OCI-LY7 (cell line): ENCODE measurements at regions not wholly inside any gene's neighbourhood (a gene's known extent, or its start where the extent isn't known, plus 50 kb on each side); places are given as distances from the start of the nearest gene placed in this dataset.

Source experiments
- BruUV-seq: library from RNA; stranded (reverse); fragments of 400-500 nt; replicated peaks from 2 replicates; lab custom pipeline; 2021; lab: Mats Ljungman, UMichigan
- CTCF ChIA-PET: fragments of 300-600 bp; sonication (Branson Sonifier 250); formaldehyde crosslinking; loops from one replicate; lab custom pipeline; 2022; ENCODE audit warnings: antibody characterized with exemption; ENCODE audit not compliant: unreplicated experiment; lab: Charles Lee
- POLR2A ChIA-PET: fragments of 300-600 bp; sonication (Branson Sonifier 250); formaldehyde crosslinking; loops from one replicate; lab custom pipeline; 2022; ENCODE audit warnings: antibody characterized with exemption; lab: Charles Lee
- DNase-seq: peaks from one replicate; pipeline ENCODE4 v3.0.0-alpha.2; 2015; ENCODE audit warnings: low spot score
- H2AFZ ChIP-seq: fragments of 200-600 bp; sonication (generic), shearing (Covaris generic); 2 replicates; pipeline ENCODE4 v1.6.1; 2014; ENCODE audit warnings: mild to moderate bottlenecking, antibody characterized with exemption, low read length, moderate library complexity
- H3K27ac ChIP-seq: fragments of 200-600 bp; sonication (generic); 2 replicates; pipeline ENCODE4 v1.5.1; 2014; ENCODE audit warnings: mixed run types, low read depth, mild to moderate bottlenecking, moderate library complexity, low read length, inconsistent platforms; ENCODE audit not compliant: poor library complexity, severe bottlenecking
- H3K36me3 ChIP-seq: fragments of 200-600 bp; sonication (generic); 2 replicates; pipeline ENCODE4 v1.6.1; 2014; ENCODE audit warnings: mild to moderate bottlenecking, antibody characterized with exemption, low read length, moderate library complexity, mixed read lengths; ENCODE audit not compliant: insufficient read depth
- H3K4me1 ChIP-seq: fragments of 200-600 bp; sonication (generic); 2 replicates; pipeline ENCODE4 v1.5.1; 2014; ENCODE audit warnings: mild to moderate bottlenecking, low read length; ENCODE audit not compliant: insufficient read depth, poor library complexity, severe bottlenecking
- H3K4me2 ChIP-seq: fragments of 200-600 bp; sonication (generic); 2 replicates; pipeline ENCODE4 v1.6.1; 2014; ENCODE audit warnings: mild to moderate bottlenecking, low read length
- H3K4me3 ChIP-seq: fragments of 200-600 bp; sonication (generic); 2 replicates; pipeline ENCODE4 v1.5.1; 2014; ENCODE audit warnings: mild to moderate bottlenecking, low read depth, low read length; ENCODE audit not compliant: poor library complexity, severe bottlenecking
- H3K79me2 ChIP-seq: fragments of 200-600 bp; sonication (generic); 2 replicates; pipeline ENCODE4 v1.6.1; 2016; ENCODE audit warnings: low read depth, mild to moderate bottlenecking, low read length, moderate library complexity, mixed read lengths; ENCODE audit not compliant: insufficient read depth
- H3K9me2 ChIP-seq: fragments of 200-600 bp; sonication (generic); 2 replicates; pipeline ENCODE4 v1.6.1; 2016; ENCODE audit warnings: mild to moderate bottlenecking, low read length, mixed read lengths; ENCODE audit not compliant: insufficient read depth
- H3K9me3 ChIP-seq: fragments of 200-600 bp; sonication (generic); 2 replicates; pipeline ENCODE4 v1.6.1; 2014; ENCODE audit warnings: mild to moderate bottlenecking, mixed run types, low read length, mixed read lengths
- H4K20me1 ChIP-seq: fragments of 200-600 bp; sonication (generic); 2 replicates; pipeline ENCODE4 v1.6.1; 2014; ENCODE audit warnings: mild to moderate bottlenecking, antibody characterized with exemption, low read length, moderate library complexity, mixed read lengths; ENCODE audit not compliant: insufficient read depth
- CTCF ChIP-seq: fragments of 200-600 bp; sonication (generic); conservative IDR thresholded peaks from 2 replicates; pipeline ENCODE4 v1.5.1; 2014; ENCODE audit warnings: mild to moderate bottlenecking, antibody characterized with exemption, low read length, moderate library complexity, mixed read lengths
- EZH2phosphoT487 ChIP-seq: fragments of 200-600 bp; sonication (generic); IDR thresholded peaks from 2 replicates; pipeline ENCODE4 v1.6.1; 2018; ENCODE audit warnings: low read depth, borderline replicate concordance, mild to moderate bottlenecking, mixed run types, antibody characterized with exemption, low read length, moderate library complexity, mixed read lengths
- intact Hi-C: fragments of 100-400 bp; cut with micrococcal nuclease; formaldehyde crosslinking; loops from one replicate; pipeline ENCODE4 v1.10.0; 2022; ENCODE audit not compliant: unreplicated experiment

- Histone ChIP-seq H3K36me3 (no peaks in the 10 kb centered on the region), H3K4me1 (no peaks in the 10 kb centered on the region), H3K4me3 (no peak overlapping the region), H2AFZ (no peak overlapping the region), H3K9me3 (no peaks in the 10 kb centered on the region; the same call in 1 of the 2 replicates), H3K9me2 (no peaks in the 10 kb centered on the region), H3K4me2 (no peak overlapping the region), H3K79me2 (no peaks in the 10 kb centered on the region), H4K20me1 (no peaks in the 10 kb centered on the region), H3K27ac (no peak overlapping the region)
- POLR2A ChIA-PET: no interaction called here
- intact Hi-C loops: no loop called here
- no TSS peak for BruUV-seq
- CTCF ChIA-PET: no interaction called here
- DNase-seq: no peak
- TF ChIP-seq CTCF: no peak
- TF ChIP-seq EZH2phosphoT487: no peak
Observed at GRCh38 chr12:40575987-40576386, 116.3 kb upstream of the CNTN1 start.

GRCh38 chr12:40577834-40578233, 114.4 kb upstream of the CNTN1 start:
- TF ChIP-seq EZH2phosphoT487 (no peak), CTCF (no peak)
- no peaks in the 10 kb centered on the region for H3K79me2 ChIP-seq
- no peak overlapping the region for H3K4me2 ChIP-seq
- ChIA-PET CTCF (no interaction called here), POLR2A (no interaction called here)
- H3K4me1 ChIP-seq: no peaks in the 10 kb centered on the region
- no peaks in the 10 kb centered on the region for H3K36me3 ChIP-seq
- H3K27ac ChIP-seq: no peak overlapping the region
- intact Hi-C loops: no loop called here
- no peaks in the 10 kb centered on the region for H3K9me2 ChIP-seq
- H3K4me3 ChIP-seq: no peak overlapping the region
- DNase-seq: no peak
- no peak overlapping the region for H2AFZ ChIP-seq
- H4K20me1 ChIP-seq: no peaks in the 10 kb centered on the region
- H3K9me3 ChIP-seq: peaks cover 3% of the 10 kb centered on the region; the same call in 1 of the 2 replicates
- no TSS peak for BruUV-seq

GRCh38 chr12:40579687-40580086, 112.6 kb upstream of the CNTN1 start:
- no peak for TF ChIP-seq CTCF
- TF ChIP-seq EZH2phosphoT487: no peak
- no peak overlapping the region for H3K4me3 ChIP-seq
- no peaks in the 10 kb centered on the region for H4K20me1 ChIP-seq
- POLR2A ChIA-PET: interaction anchor here (0.6 kb wide), 1 partner anchor 20 kb away, joined by 6 read pairs; no protein-coding TSS in a partner anchor
- H3K4me2 ChIP-seq: no peak overlapping the region
- intact Hi-C loops: no loop called here
- CTCF ChIA-PET: no interaction called here
- H3K27ac ChIP-seq: no peak overlapping the region
- BruUV-seq: no TSS peak
- peaks cover 3% of the 10 kb centered on the region; the same call in 1 of the 2 replicates for H3K9me3 ChIP-seq
- H3K79me2 ChIP-seq: no peaks in the 10 kb centered on the region
- H3K9me2 ChIP-seq: no peaks in the 10 kb centered on the region
- H3K4me1 ChIP-seq: no peaks in the 10 kb centered on the region
- no peak for DNase-seq
- H2AFZ ChIP-seq: no peak overlapping the region
- H3K36me3 ChIP-seq: no peaks in the 10 kb centered on the region
